ENCODE measurements at regions not wholly inside any gene's neighbourhood (a gene's known extent, or its start where the extent isn't known, plus 50 kb on each side); places are given as distances from the start of the nearest gene placed in this dataset.
"Not testable (repeated sequence)": the region's sequence is repeated elsewhere in the genome, so short reads cannot be mapped to it uniquely, and the experiment has no call there.

DNA sequence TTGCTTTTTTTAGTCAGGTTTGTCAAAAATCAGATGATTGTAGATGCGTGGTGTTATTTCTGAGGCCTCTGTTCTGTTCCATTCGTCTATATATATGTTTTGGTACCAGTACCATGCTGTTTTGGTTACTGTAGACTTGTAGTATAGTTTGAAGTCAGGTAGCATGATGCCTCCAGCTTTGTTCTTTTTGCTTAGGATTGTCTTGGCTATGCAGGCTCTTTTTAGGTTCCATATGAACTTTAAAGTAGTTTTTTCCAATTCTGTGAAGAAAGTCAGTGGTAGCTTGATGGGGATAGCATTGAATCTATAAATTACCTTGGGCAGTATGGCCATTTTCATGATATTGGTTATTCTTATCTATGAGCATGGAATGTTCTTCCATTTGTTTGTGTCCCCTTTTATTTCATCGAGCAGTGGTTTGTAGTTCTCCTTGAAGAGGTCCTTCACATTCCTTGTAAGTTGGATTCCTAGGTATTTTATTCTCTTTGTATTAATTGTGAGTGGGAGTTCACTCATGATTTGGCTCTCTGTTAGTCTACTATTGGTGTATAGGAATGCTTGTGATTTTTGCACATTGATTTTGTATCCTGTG, 70.1 kb upstream of the TOP3B start:
- DNase-seq: not testable (repeated sequence)

DNA sequence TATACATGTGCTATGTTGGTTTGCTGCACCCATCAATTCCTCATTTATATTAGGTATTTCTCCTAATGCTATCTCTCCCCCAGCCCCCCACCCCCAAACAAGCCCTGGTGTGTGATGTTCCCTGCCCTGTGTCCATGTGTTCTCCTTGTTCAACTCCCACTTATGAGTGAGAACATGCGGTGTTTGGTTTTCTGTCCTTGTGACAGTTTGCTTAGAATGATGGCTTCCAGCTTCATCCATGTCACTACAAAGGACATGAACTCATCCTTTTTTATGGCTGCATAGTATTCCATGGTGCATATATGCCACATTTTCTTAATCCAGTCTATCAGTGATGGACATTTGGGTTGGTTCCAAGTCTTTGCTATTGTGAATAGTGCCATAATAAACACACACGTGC, 68.4 kb upstream of the TOP3B start:
- not testable (repeated sequence) for DNase-seq

DNA sequence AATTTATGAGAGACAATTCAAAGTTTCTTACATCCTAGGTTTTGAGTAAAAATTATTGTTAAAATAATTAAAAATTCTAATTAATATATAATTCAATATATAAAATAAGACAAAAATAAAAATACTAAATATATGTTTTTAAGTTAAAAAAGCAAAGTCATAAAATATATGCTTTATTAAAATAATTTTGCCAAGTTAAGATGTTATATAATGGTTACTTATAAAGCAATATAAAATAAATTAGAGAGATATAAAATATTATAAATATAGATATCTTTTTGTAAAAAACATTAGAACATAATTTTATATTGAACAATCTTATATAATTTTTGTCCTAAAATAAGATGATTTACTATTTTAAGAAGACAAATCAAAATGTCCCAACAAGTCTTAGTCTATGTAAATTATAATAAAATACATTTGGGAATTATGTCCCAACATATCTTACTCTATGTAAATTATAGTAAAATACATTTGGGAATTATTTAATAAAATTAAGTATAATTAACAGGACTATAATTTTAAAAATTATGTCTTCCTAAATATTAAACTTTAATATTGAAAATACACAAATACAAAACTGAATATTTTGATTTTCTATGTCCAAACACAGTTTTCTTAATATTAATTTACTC, 67.7 kb upstream of the TOP3B start:
- DNase-seq: no peak

DNA sequence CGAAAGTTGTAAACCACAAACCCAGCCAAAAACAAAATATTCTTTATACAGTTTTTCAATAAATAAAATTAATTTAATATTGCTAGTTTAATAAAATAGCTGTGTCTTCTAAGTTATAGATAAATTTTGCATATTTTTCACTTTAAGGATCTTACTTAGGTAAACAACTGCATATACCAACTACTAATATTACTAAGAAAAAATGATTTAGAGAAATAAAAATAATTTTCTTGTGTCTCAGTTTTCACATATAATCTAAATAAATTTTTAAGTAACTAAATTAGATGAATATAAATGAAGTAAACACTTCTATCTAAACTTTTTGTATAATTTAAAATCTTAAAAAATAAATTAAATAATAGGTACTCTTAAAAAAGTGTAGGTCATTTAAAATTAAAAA, 67.1 kb upstream of the TOP3B start:
- no peak for DNase-seq

DNA sequence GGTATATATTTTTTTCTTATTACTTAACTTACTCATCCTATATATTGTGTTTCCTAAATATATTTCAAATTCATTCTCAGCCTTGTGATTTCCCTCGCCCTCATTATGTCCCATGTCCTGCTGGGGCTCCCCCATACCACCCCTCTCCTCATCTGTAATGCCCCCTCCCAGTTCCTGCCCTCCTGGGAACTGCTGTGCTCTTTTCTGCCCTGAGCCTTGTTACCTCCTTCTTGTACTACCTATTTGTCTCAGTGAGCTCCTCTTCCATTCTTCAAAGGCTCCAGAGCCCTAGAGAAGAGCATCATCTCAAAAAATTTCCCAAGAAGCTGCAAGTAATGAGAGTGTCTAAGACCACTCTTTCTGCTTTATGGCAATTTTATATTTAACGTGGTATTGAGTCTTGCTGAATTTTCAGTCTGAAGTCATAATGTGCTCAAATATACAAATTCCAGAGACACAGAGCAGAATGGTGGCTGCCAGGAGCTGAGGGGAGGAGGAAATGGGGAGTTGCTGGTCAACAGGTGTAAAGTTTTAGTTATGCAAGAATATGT, 66.5 kb upstream of the TOP3B start:
- DNase-seq: no peak

DNA sequence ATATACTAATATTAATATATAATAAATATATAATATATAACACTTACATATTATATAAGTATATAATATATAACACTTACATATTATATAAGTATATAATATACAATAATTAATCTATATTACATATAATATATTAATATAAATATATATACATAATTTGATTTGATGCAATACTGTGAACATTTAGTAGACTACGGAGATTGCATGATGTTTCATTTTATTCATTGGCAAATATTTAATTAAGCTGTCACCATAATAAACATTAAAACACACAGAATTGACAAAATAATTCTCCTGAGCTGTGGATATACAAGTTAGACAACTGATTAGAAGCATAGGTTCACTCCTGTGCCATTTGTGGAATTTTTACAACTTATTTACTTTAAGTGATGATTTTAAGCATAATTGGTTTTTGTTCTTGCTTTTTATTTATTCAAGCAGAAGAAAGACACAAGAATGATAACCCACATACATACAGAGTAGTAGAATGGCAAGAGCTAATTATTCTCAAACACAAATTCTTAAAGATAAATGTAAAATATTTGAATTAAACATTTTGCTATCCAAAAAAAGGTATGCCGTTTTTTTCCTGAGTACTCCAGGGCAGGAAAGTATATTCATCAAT, 65.8 kb upstream of the TOP3B start:
- DNase-seq: no peak

DNA sequence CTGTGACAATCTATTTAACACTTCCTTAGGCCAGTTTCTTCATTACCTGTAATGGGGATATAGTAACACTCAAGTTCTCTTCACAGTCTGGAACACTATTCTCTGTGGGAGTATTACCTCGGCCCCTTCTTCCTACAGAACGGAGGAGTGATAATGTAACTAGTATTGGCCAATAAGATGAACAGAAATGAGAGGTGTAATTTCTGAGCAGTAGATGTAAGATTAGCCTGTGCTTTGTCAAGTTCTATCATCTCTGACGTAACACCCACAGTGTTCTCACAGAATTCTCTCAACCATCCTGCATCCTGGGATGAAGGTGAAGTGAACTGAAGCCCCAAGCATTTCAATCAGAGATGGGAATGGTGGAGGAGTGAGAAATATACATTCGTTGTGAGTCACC, 65.2 kb upstream of the TOP3B start:
- DNase-seq: no peak

DNA sequence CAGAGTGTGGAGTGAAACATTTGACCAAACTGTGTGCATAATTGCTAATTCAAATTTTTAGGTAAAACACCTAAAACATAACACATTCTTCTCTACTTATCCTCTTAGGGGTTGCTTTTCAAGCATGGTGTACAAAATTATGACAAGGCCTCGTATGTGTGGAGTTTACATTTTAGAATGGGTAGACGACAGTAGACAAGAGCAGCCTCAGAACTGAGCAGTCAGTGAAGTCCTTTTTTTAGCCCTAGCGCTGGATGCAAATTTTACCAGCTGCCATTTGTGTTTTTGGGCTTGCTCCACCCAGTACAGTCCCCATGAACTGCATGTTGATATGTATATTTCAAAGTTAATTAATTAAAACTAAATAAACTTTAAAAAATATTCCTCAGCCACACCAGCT, 64.7 kb upstream of the TOP3B start:
- DNase-seq: no peak

DNA sequence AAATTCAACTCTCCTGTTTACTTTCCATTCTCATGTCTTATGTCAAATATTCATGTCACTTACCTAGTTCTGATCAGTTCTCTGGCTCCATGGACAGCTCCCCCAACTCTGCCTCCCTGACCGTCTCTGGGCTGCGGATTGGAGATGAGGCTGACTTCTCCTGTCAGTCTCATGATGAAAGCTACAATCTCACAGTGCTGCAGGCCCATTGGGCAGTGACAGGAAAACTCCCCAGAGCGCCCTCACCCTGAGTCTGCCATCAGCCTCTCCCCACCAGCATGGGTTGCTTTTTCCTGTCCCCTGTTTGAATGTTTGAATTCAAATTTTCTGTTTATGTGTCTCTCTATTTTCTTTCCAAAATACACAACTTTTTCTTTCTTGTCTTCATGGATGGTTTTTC, 63.8 kb upstream of the TOP3B start:
- no peak for DNase-seq

DNA sequence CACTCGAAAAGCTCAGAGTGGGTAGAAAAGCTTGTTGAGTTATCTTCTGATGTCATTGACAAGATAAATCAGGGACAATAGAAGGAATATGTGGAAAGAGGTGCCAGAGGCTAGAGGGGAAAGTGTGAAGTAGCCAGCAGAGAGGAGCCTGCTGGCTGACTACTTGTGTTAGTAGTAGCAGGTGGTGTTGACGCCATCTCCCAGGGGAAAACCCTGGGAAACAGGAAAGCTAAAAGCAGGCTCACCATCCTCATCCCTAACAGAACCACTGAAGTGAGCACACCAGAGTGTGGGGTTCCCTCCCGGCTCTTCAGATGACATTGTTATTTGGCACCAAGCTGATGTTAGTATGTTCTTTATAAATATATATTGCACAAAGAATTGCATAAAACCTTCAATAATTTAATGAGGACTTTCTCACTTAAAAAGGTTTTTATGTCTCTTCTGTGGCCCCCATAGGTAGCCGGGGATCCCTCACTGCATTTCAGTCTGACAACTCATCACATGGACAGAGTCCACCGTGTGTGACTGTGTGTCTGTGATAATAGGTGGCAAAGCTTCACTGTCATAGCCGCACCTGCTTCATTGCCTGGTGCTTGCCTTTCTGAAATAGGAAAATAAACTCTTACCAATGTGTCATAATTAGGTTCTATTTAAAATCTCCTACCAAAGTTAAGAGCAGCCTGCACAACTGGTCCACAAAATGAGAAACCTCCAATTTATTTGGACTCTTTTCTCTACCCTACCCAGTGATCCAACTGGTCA, 63.2 kb upstream of the TOP3B start:
- DNase-seq: no peak

DNA sequence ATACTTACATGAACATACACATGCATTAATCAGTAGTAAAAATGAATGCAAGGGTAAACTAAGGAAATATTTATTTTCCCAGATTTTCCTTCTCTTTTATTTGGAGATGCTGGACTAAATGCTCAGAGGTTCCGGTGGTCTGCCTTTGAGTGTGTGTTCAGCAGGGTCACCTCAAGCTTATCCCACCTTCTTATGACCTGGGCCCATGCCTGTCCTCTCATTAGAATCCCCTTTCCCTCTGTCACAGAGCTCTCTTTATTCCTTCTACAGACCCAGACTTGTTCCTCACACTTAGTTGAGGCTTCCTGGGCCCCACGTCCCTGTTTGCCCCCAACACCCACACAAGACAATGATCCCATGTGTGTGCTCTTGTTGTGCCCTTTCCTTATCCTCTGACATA, 61.6 kb upstream of the TOP3B start:
- no peak for DNase-seq

DNA sequence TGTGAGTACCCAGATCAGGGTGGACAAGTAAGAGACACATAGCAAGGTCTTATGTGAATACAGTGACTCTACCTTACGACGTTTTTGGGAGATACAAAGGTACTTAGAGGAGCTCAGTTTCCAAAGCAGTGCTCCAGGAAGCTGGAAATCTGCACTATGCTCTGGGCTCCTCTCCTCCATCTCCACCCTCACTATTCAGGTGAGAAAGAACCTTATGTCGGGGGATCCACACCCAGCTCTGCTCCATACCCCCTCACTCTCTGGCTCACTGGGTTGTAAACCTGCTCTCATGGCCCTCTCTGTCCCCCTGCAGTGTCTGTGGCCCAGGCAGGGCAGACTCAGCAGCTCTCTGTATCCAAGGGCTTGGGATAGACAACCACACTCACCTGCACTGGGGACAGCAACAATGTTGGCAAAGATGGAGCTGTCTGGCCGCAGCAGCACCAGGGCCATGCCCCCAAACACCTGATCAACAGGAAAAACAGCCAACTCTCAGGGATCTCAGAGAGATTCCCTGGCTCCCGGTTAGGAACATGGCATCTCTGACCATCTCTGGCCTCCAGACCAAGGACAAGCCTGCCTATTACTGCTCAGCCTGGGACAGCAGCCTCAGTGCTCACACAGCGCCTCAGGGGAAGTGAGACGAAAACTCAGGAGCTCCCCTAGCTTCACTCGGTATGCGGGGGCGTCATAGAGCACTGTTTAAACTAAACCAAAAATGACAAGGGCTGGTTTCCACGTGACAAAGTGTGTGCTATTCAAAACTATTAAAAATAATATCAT, 60.9 kb upstream of the TOP3B start:
- no peak for DNase-seq

DNA sequence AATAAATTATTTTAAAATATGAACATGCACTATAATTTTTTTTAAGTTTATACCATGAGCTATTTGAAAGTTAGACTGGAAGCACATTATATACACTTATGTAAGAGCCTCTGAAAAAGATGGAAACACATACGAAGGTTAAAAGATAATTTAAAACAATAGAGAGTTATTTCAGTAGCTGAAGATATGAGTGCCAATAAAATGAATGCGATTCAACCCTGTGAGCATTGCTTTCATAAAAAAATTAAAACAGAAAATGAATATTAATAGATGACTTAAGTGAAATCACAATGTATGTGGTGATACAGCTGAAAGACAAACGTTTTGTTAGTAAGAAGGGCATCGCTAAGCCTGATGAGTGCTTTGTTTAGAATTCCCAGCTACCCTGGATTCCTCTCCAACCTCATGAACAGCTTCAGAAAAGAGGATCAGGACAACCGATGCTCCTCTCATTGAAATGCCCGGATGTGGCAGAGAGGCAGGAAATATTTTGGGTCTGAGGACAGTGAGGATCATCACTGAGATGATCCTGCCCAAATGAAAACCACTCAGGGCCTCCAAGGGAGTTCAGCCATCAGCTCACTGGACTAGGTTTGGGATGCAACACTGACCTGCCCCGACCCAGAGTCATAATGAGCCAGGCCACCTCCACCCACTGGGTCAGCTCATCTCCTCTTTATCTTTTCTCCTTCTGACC, 60.2 kb upstream of the TOP3B start:
- DNase-seq: no peak

DNA sequence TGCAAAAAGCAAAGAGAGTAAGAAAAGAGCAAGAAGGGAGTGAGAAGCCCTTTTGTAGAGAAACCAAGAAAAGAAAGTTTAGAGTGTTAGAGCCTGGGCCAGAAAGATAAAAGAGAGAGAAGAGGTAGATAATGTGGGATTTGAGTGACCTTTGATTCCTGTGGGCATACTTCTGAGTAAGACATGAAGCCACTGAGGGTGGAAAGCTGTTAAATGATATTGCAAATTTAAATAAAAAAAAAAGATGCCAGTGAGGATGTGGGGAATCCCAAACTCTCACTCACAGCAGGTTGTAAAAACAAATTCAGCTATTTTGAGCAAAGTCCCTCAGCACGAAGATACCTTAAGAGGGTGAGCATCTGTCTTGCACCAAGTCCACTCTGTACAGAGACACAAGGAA, 59.4 kb upstream of the TOP3B start:
- DNase-seq: no peak

DNA sequence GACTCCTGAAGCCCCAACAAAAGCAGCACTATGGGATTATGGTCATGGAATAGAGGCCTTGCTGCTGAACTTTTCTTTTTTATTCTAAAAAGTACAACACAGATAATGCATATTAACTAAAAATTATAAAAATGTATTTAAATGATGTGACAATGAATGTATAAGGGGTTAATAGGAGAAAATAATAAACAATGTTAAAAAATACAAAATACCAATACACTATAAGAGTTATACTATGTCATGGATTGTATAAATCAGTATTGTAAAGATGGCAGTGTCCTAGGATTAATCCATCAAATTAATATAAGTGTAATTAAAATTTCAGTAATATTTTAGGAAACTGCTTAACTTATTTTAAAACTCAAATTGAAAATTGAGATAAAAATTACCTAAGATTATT, 58.3 kb upstream of the TOP3B start:
- no peak for DNase-seq

DNA sequence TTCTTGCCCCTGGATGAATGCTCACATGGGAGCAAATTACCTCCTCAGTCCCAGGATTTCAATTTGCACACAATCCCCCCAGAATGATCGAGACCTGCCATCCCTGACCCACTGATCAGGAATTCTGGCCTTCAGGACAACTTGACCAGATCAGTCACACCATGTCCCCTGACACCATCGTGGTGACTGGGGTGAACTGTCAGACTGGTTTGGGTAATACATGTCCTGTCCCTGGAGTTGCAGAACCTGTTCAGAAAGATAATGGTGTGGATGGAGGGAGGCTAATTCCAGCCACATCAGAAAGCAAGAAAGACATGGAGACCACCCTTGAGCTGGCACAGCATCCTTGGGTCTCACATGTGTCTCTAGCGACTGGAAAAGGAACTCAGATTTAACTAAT, 57.9 kb upstream of the TOP3B start:
- no peak for DNase-seq

DNA sequence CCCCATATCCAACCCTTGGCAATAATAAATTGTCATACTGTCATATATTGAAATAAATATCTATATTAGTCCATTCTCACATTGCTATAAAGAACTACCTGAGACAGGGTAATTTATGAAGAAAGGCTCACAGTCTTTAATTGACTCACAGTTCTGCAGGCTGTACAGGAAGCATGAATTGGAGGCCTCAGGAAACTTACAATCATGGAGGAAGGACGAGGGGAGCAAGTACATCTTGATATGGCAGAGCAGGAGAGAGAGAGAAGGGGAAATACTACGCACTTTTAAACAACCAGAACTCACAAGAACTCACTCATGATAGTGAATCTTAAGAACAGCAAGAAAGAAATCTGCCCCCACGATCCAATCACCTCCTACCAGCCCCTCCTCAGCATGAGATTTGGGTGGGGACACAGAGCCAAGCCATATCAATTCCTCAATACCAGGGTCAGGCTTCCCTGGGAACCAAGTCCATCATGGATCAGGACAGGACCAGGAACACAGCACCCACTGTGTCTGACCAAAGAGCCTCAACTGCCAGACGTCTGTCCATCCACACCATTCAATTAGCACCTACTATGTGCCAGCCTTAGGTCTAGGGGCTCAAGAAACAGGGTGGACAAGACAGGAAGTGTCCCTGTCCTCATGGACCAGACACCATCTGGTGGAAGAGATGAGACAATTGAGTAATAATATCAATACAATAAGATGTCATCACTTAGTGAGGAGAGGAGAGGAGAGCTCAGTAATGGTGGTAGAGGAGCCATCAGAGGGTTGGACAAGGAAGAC, 56.9 kb upstream of the TOP3B start:
- no peak for DNase-seq

DNA sequence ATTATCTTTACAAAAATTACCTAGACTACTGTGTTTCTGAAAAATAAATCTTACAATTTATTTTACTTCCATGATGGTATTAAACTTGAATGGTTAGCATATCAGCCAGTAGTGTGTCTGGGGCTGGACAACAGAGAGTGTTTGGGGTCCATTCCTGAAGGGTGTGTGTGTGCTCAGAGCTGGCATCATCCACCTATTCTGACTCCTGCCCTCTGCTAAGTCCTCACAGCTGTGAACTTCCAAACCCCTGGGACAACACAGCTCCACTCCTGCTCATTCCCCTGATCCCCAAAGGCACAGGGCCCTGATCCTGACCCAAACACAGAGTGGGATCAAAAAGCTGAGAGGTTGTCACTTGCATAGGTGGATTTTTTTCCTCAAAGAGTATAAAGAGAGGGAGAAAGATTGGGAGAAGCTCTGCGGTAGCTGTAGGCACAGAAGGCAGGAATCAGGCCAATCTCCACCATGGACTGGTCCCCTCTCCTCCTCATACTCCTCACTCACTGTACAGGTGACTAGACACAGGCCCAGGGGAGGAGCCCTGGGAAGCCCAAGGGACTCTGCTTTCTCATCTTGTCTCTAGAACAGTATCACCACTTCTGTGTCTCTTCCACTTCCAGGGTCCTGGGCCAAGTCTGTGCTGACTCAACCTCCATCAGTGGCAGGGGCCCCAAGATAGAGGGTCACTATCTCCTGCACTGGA, 55.7 kb upstream of the TOP3B start:
- no peak for DNase-seq

DNA sequence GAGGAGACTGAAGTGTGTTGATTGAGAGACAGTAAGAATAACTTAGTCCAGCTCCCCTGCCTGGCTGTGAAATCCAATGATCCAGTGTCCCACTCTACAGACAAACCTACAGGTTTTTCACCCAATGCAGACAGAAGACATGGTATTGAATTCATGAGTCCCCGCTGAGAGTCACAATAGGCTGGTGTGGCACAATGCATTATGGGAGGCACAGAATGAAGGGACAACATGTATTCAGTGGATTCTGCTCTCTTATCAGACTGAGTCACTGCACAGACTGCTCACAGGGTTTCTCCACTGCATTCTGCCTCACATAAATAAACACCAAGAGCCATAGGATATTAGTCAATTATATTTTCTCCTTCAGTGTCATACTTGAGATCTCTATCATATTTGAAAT, 55.2 kb upstream of the TOP3B start:
- DNase-seq: no peak

DNA sequence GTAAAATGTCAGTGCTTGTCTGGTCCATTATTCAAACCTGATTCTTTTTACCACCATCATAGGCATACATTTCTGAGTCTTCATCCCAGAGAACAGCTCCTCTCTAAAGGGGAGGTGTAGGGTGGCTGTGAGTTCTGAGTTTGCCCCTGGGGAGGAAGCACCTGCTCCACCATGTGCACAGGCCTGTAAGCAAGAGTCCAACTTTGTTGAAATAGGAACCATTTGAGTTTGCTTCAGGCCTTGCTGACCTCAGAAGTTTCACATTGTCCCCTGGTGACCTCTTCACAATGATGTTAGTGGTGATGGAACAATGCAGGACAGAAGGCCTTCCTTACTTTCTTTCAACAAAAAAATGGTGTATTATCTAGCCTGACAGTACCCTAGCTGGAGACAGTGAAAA, 54.6 kb upstream of the TOP3B start:
- DNase-seq: no peak

DNA sequence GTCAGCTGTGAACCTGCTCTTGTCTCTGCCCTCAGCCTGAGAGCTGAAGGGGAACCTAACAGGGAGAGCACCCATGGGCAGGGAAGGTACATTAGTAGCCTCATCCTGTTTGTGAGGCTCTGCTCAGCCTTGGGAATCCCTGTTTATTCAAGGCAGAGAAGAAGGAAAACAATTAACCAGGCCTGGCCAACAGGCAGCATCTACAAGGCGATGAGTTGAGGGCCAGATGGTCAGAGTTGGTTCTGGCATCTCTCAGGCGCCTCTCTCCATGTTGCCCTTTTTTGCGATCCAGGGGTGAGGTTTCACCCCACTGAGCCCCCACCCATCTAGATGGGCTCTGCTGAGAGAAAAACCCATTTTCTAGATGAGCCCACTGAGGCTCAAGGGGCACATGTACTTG, 54.0 kb upstream of the TOP3B start:
- no peak for DNase-seq

Measured in activated CD4-positive, alpha-beta T cell treated with anti-CD3 and anti-CD28 coated beads, Interleukin-2, Interleukin-6, amounts not matched to agents 100 ng/mL and 50 ng/mL, durations not matched to agents 16 hours and 8 hours (primary cell).